Muscle of leg (tissue), 3 donors: ENCODE measurements at regions not wholly inside any gene's neighbourhood (a gene's known extent, or its start where the extent isn't known, plus 50 kb on each side); places are given as distances from the start of the nearest gene placed in this dataset.

Experiments used
- DNase-seq: peaks from one replicate; pipeline ENCODE4 v3.0.0; 2013
- H3K27ac ChIP-seq: one replicate; pipeline ENCODE4 v1.5.1; 2013; ENCODE audit warnings: mild to moderate bottlenecking, low read length, control low read depth
- H3K27me3 ChIP-seq: one replicate; pipeline ENCODE4 v1.6.1; 2013; ENCODE audit warnings: low read length; ENCODE audit not compliant: control insufficient read depth, insufficient read depth
- H3K36me3 ChIP-seq: one replicate; pipeline ENCODE4 v1.6.1; 2013; ENCODE audit warnings: low read length; ENCODE audit not compliant: control insufficient read depth, insufficient read depth
- H3K4me1 ChIP-seq: one replicate; pipeline ENCODE4 v1.6.1; 2013; ENCODE audit warnings: low read length; ENCODE audit not compliant: control insufficient read depth, insufficient read depth
- H3K4me3 ChIP-seq: one replicate; pipeline ENCODE4 v1.5.1; 2013; ENCODE audit warnings: low read length, control low read depth
- H3K9me3 ChIP-seq: replicated peaks from 2 replicates; pipeline ENCODE4 v1.6.1; 2013; ENCODE audit warnings: low read depth, low read length; ENCODE audit not compliant: control insufficient read depth
- WGBS: methylation state at CpG from one replicate; pipeline ENCODE4 v1.1.5; 2013; ENCODE audit warnings: missing lambda C conversion rate; ENCODE audit not compliant: insufficient coverage; 5-methylcytosine and 5-hydroxymethylcytosine counted together

DNA sequence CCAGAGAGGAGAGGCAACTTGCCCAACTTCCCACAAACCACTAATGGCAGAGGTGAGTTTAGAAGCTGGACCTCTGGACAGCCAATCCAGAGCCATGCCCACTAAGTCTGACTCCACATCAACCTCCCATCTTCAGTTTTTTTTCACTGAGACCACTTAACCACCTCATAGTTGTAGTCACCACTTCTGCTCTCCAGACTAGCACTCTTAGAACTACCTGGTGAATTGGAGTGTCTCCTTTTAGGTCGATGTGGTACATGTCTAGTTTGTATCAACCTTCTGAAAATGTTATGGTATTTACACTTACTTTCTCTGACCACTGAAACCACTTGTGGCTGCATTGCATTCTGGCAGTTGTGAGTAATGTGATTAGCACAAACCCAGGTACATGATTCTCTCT is 743.6 kb upstream of the FANCL start:
- H3K27me3 ChIP-seq = no peaks in the 10 kb centered on the region
- DNase-seq = no peak
- H3K4me3 ChIP-seq = no peak overlapping the region
- H3K4me1 ChIP-seq = no peaks in the 10 kb centered on the region
- no peak overlapping the region for H3K27ac ChIP-seq
- H3K36me3 ChIP-seq = no peaks in the 10 kb centered on the region
- no peaks in the 10 kb centered on the region for H3K9me3 ChIP-seq
- no CpG with 5 or more reads among the region's 1 CpG for WGBS

DNA sequence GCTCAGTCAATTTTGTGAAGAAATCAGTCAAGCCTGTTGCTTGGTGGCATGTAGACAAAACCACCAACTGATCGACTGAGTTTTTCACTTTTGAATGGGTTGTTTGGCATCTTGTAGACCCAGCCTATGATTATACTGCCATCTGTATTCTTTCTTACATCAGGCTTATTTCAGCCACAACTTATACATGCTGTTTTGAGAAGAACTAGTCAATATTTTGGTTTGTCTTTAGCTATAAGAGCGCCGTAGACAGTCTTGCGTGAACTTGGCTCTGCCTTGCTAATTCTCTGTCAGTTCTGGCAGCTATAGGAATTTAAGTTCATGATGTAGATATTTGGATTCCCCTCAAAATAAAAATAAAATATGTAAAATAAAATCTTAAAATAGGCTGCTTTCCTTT is 742.0 kb upstream of the FANCL start:
- no CpG with 5 or more reads among the region's 4 CpGs for WGBS
- Histone ChIP-seq H3K9me3 (no peaks in the 10 kb centered on the region), H3K36me3 (no peaks in the 10 kb centered on the region), H3K4me1 (no peaks in the 10 kb centered on the region), H3K4me3 (no peak overlapping the region), H3K27ac (no peak overlapping the region), H3K27me3 (no peaks in the 10 kb centered on the region)
- DNase-seq = no peak

DNA sequence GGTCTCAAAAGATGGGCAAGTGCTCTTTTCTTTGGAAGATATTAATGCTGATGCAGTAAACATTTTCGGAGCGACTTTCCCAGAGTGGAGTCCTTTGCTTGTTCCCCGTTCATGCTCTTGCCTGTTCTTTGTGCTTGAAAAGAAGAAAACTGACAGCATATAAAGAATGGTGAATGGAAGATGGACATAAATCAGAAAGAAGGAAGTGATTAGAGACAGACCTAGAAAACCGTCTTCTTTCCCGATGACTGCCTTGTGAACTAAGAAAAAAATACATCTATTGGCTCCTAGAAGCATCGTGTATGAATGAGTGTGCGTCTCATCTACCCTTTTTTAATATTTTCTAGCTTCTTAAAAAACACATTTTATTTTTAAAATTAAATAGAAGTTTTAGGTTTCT is 740.1 kb upstream of the FANCL start:
- 80% methylated on average over 3 of the region's 7 CpGs for WGBS
- H3K27ac ChIP-seq = no peak overlapping the region
- H3K9me3 ChIP-seq = no peaks in the 10 kb centered on the region

DNA sequence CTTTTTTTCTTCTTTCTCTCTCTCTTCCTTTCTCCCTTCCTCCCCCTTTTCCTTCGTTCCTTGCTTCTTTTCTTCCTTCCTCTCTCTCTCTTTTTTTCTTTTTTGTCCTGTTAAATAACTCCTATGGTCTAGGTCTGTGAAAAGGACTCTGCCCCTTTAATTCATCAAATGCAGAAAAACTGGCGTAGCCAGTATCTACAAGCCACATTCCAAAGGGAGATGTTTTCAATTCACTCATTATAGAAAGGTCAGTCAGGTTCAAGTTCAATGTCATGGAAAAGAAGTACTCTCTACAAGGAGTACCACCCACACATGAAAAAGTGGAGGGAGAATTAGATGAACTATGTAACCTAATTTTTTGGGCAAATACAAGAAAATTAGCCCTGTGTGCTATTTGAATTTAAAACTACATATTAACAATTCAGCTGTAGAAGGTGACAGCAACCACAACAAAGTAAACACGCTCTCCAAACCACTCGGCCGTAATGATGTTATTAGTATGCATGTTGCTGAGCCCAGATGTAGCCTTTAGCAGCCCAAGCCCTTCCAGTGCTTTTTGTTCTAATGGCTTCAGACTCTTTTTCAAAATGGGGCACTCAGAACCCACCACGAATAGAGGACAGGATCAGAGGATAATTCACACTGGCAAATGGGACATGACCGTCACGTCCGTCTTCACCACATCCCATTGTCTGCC is 735.4 kb upstream of the FANCL start:
- no peaks in the 10 kb centered on the region for H3K9me3 ChIP-seq
- DNase-seq = no peak
- no CpG with 5 or more reads among the region's 9 CpGs for WGBS
- H3K27ac ChIP-seq = no peak overlapping the region
- H3K36me3 ChIP-seq = no peaks in the 10 kb centered on the region
- no peaks in the 10 kb centered on the region for H3K27me3 ChIP-seq
- no peak overlapping the region for H3K4me3 ChIP-seq
- H3K4me1 ChIP-seq = no peaks in the 10 kb centered on the region

More for the DNA sequence above, 740.1 kb upstream of the FANCL start:
- no peak for DNase-seq
- Histone ChIP-seq H3K4me3 (no peak overlapping the region), H3K27me3 (no peaks in the 10 kb centered on the region), H3K36me3 (no peaks in the 10 kb centered on the region), H3K4me1 (no peaks in the 10 kb centered on the region)

DNA sequence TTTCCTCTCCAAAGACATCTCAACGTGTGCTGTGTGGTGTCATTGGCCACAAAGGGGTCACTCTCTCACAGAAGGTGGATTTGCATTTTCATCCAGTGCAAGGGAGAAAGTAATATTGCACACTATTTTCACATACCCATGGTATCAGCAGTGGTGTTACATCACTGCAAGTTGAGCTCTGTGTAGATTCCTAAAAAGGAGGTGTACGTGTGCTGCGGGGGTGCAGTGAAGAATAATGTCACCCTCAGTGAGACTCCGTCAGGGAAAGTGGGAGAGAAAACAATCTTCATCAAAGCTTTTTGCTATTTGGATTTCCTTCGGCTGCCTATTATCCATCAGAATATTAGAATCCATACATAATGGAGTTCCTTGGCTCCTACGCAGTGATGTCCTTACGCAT is 733.8 kb upstream of the FANCL start:
- H3K4me3 ChIP-seq = no peak overlapping the region
- no peaks in the 10 kb centered on the region for H3K27me3 ChIP-seq
- no CpG with 5 or more reads among the region's 7 CpGs for WGBS
- DNase-seq = no peak
- H3K36me3 ChIP-seq = no peaks in the 10 kb centered on the region
- H3K4me1 ChIP-seq = no peaks in the 10 kb centered on the region
- no peaks in the 10 kb centered on the region for H3K9me3 ChIP-seq
- no peak overlapping the region for H3K27ac ChIP-seq

- H3K27ac ChIP-seq = no peak overlapping the region
- DNase-seq = no peak
- H3K27me3 ChIP-seq = no peaks in the 10 kb centered on the region
- H3K4me1 ChIP-seq = no peaks in the 10 kb centered on the region
- WGBS = no CpG with 5 or more reads among the region's 2 CpGs
- H3K4me3 ChIP-seq = no peak overlapping the region
- no peaks in the 10 kb centered on the region for H3K36me3 ChIP-seq
- no peaks in the 10 kb centered on the region for H3K9me3 ChIP-seq
These were observed 733.3 kb upstream of the FANCL start for GRCh38 chr2:58974426-58974825.

- no peaks in the 10 kb centered on the region for H3K27me3 ChIP-seq
- no peak overlapping the region for H3K27ac ChIP-seq
- no peaks in the 10 kb centered on the region for H3K36me3 ChIP-seq
- no peaks in the 10 kb centered on the region for H3K4me1 ChIP-seq
- DNase-seq = no peak
- no peaks in the 10 kb centered on the region for H3K9me3 ChIP-seq
- 20% methylated on average over 2 of the region's 6 CpGs for WGBS
- no peak overlapping the region for H3K4me3 ChIP-seq
These were observed 732.7 kb upstream of the FANCL start for GRCh38 chr2:58973811-58974281.

GRCh38 chr2:58972737-58973136 is 731.6 kb upstream of the FANCL start:
- DNase-seq = no peak
- WGBS = no CpG with 5 or more reads among the region's 1 CpG
- Histone ChIP-seq H3K9me3 (no peaks in the 10 kb centered on the region), H3K27ac (no peak overlapping the region), H3K27me3 (no peaks in the 10 kb centered on the region), H3K4me3 (no peak overlapping the region), H3K36me3 (no peaks in the 10 kb centered on the region), H3K4me1 (no peaks in the 10 kb centered on the region)

DNA sequence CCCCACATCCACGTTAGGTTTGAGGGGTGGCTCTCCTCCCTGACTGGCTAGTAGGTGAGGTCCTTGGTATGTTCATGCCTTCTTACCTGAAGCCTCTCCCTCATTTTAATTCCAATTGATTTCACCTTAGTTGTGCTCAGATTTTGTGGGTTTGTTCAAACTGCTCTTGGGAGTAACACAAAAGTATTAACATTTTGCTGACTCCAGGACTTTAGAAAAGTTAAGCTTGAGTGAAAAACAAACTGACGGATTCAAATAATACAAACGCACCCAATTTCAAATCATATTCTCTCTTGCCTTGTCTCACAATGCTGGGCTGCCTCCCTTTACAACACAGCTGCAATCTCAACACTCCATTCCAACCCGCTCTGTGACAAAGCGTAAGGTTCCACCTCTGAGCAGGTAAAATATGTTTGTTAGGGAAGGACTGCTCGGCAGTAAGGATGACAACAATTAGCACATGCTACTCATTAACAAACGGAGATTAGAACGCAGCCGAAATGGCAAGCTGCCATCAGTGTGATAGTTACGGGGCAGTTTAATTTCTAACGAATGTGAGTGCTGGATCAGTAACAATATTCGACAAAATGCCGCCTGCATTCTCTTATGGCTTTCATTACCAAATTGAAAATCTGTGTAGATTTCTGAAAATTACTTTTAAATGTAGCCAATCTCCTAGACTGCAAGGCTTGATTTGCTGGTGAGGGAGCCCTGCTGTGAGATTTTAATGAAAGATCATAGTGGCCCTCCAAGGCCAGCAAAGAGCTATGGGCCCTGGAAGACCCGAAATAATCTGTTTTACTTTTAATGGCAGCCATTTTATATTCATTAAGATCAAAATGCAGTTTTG is 730.6 kb upstream of the FANCL start:
- no peak overlapping the region for H3K27ac ChIP-seq
- no peaks in the 10 kb centered on the region for H3K36me3 ChIP-seq
- no peak overlapping the region for H3K4me3 ChIP-seq
- no peak for DNase-seq
- H3K4me1 ChIP-seq = no peaks in the 10 kb centered on the region
- no peaks in the 10 kb centered on the region for H3K27me3 ChIP-seq
- 85% methylated on average over 3 of the region's 14 CpGs for WGBS
- no peaks in the 10 kb centered on the region for H3K9me3 ChIP-seq

DNA sequence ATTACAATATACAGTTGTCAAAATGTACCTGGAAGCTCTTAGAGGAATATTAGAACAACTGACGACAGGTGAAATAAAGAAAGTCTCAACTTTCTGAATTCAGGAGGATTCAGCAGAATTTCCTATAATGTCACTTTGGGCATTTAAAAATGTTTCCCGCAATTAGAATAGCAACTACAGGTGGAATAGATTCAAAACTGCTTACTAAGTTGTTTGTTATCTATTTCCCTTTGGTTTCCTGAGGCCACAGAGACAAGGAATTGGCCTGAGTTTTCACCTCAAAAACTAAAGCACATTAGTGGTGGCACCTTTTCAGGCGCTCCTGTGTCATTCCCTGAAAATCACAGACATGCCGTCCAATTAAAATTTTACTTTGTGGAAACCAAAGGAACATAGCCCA is 729.2 kb upstream of the FANCL start:
- H3K36me3 ChIP-seq = no peaks in the 10 kb centered on the region
- 73% methylated on average over 2 of the region's 4 CpGs for WGBS

More for the DNA sequence above, 729.2 kb upstream of the FANCL start:
- Histone ChIP-seq H3K27ac (no peak overlapping the region), H3K4me3 (no peak overlapping the region), H3K27me3 (no peaks in the 10 kb centered on the region), H3K4me1 (no peaks in the 10 kb centered on the region), H3K9me3 (no peaks in the 10 kb centered on the region)
- DNase-seq = no peak
